H54 (cell line): ENCODE measurements at regions not wholly inside any gene's neighbourhood (a gene's known extent, or its start where the extent isn't known, plus 50 kb on each side); places are given as distances from the start of the nearest gene placed in this dataset.

Source experiments
- DNase-seq: peaks from one replicate; pipeline ENCODE4 v3.0.0; 2011; ENCODE audit warnings: low spot score, mixed read lengths; ENCODE audit not compliant: insufficient read length
- FAIRE-seq: peaks from 3 replicates; lab custom pipeline; 2011; peaks lifted over from hg19 to GRCh38; lab: Jason Lieb, UNC
- POLR2A ChIP-seq: IDR thresholded peaks from 2 replicates; pipeline ENCODE4 v1.6.1; 2011; ENCODE audit warnings: low read depth, mild to moderate bottlenecking, low read length

DNA sequence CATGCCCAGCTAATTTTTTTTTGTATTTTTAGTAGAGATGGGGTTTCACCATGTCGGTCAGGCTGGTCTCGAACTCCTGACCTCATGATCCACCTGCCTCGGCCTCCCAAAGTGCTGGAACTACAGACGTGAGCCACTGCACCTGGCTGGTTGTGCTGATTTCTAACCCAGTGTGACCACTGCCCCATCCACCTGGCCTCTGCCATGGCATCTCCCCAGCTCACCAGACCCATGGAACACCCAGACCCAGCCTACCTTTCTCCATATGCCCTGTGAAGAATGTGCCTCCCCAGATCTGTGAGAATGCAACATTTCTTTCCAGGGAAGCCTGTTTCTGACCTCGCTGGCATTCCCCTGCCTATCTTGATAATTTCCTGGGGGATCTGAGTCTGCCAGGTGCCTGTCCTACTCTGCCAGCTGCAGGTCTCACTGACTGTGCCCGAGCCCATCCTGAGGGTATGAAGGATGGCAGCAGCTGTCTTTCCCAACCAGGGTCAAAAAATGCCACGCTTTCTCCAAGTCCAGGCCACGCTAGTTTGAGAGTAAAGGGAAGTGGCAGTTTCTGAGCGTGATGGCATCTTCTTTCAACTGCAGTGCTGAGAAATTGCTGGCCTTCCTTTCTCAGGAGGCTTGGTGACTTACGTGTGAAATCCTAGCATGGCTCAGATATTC lies 324.4 kb upstream of the ZNF32 start:
- FAIRE-seq (no peak), DNase-seq (no peak)

GRCh38 chr10:43971981-43972380 lies 323.3 kb upstream of the ZNF32 start:
- no peak for FAIRE-seq
- DNase-seq = no peak
- no peak for TF ChIP-seq POLR2A

More for the DNA sequence above, 324.4 kb upstream of the ZNF32 start:
- no peak for TF ChIP-seq POLR2A

DNA sequence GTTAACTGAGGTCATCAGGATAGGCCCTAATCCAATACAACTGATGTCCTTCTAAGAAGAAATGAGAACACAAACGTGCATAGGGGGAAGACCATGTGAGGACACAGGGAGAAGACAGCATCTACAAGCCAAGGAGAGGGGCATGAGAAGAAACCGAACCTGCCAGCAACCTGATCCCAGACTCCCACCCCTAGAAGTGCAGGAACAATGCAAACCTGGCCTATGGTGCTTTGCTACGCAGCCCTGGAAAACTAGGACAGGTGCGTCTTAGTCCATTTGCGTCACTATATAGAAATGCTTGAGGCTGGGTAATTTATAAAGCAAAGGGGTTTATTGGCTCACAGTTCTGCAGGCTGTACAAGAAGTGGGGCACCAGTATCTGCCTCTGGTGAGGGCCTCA lies 322.6 kb upstream of the ZNF32 start:
- no peak for FAIRE-seq
- DNase-seq = no peak
- TF ChIP-seq POLR2A = no peak

DNA sequence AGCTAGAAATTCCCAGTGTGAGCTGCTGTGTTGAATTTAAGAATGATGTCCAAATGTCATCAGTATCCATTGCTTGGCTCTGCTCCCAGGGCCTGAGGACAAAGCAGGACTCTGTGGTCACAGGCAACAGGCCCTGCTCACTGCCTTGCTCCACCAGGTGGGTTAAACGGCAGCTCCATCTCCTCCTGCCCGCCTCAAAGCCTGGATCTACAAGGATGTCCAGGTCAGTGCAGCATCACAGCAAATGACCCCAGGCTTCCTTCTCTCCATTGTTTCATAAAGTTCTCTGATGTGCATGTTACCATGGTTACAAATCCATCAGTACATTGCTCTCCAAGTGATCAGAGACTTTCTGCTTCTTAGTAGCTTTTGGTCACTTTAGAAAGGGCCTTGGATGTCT lies 322.0 kb upstream of the ZNF32 start:
- FAIRE-seq (no peak), DNase-seq (no peak)
- no peak for TF ChIP-seq POLR2A

DNA sequence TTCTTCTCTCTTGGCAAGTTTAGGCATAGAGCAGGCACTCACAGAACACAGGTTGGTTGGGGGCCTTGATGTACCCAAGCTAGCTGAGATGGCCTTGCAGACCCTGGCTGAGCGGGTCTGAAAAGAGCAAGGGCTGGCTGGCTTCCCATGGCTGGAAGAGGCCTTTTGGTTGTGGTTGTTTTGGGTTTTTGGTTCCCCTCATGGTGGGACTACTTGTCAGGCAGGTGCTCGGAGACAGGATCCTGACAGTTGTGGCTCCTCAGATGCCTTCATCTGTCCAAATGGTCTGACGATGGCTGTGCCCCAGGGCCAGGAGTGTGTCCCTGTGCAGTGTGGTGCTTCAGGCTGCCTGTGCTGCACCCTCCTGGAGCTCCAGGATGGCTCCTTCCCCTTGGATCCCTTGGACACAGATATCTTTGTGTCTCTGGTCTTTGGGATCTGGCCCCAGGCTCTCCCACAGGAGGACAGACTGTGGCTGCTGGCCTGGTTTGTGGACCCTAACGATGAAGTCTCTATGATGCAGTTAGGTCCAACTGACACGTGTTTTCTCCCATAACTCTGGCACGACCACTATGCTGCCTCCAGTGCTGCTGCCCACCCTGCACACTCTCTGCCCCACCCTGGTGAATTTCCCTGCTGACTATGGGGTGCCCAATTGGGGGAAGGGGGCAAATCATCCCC lies 321.5 kb upstream of the ZNF32 start:
- DNase-seq = no peak
- TF ChIP-seq POLR2A = no peak
- FAIRE-seq = no peak

GRCh38 chr10:43969506-43969905 lies 320.8 kb upstream of the ZNF32 start:
- FAIRE-seq = no peak
- no peak for DNase-seq
- TF ChIP-seq POLR2A = no peak

GRCh38 chr10:43968961-43969360 lies 320.3 kb upstream of the ZNF32 start:
- DNase-seq = no peak
- FAIRE-seq = no peak
- TF ChIP-seq POLR2A = no peak

DNA sequence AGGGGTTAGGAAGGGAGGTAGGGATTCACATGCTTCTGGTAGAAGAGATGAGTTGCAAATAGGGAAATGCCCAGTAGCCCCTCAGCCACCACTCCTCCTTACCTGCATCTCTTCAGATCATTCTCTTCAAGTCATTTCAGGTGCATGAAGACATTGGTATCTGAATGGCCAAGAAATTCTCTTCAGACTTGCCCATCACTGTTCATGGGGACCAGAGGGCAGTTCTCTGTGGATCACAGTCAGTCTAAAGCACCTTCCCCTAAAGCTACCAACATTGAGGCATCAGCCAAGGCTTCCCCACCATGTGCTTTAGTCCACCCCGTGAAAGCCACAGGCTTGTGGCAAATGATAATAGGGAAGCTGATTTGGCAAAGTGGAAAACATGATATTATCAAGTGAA lies 319.4 kb upstream of the ZNF32 start:
- TF ChIP-seq POLR2A = no peak
- FAIRE-seq = no peak
- DNase-seq = no peak

GRCh38 chr10:43966571-43966965 lies 317.9 kb upstream of the ZNF32 start:
- FAIRE-seq (no peak), DNase-seq (no peak)
- no peak for TF ChIP-seq POLR2A

DNA sequence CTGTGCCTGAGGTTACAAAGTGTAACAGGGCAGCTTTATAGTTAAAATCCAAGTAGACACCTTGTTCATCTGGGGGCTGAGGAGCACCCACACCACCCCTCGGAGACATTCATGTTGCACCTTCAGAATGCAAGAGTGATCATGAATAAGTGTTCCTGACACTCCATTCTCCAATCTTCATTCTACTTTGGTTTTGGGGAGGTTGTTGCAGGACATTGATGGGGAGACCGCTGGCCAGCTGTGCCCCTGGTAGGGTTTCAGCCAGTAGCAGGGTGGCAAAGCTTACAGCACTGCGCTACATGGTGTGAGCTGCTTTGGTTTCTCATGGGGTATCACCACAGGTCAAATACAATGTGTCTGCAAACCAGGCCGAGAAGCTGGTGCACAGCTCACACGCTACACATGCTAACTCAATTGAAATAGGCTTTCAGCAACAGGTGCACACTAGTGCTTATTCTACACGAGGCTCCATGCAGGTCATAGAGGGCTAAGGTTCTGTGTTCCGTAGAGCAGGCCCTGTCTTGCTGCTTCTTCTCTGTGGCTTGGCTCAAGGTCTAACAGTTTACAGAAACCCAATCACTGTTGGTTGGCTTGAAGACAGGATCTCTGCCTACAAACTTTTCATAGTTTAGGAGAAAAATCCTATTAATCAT lies 317.4 kb upstream of the ZNF32 start:
- no peak for TF ChIP-seq POLR2A
- no peak for FAIRE-seq
- DNase-seq = no peak

DNA sequence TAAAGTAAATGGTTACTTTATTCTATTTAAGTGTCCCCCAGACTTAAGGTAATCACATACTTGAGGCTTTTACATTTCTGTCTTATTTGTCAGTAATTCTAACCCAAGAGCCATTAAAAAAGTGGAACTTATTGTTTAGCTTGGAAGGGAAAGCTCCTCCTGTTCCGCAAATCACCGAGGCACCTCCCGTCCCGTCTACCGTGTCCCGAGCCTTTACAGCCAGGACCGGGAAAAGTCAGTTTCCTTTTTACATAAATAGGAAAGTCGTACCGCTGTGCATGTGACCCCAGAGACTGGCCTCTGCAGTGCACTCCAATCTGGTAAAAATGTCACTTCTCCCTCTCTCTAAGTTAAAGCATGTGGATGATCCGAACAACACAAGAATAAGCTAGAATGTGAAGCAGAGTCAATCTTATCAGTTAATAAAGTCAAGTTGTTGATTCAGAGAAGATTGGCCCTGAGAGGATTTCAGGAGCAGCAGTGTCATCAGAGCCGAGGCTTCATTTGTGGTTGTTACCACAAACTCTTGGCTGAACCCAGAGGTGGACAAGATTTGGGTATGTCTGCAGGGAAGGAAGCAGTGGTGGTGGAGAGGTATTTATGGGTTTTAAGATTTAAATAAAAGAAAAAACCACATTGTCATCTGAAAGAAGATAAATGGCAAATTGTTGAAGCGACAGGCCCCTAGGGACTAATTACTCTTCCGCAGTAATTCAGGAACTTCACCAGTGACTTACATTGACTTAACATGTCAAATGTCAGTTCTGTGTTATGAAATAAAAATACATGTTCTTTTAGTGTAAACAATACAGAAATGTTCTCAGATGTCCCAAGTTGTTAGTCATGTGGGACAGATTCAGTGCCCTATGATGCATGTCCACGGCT lies 316.6 kb upstream of the ZNF32 start:
- DNase-seq = no peak
- no peak for FAIRE-seq
- TF ChIP-seq POLR2A = no peak

DNA sequence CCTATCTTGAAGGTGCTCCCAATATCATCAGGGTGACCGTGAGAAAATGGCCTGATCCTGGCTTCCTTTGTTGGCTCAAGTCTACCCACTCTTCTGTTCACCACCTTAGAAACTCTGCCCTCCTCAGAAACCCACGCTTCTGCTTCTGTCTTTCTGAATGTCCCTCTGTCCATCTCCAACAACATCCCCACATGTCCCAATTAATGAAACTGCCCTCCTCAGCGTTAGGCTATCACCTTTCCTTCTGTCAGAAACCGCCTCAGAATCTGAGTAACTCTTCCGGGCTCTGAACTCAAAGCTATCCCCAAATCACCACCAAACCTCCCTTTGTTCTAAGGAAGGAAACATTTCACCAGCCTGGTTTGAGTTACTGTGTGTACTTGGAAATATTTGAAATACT lies 315.8 kb upstream of the ZNF32 start:
- FAIRE-seq = no peak
- no peak for TF ChIP-seq POLR2A

GRCh38 chr10:43963793-43964425 lies 315.2 kb upstream of the ZNF32 start:
- FAIRE-seq (no peak), DNase-seq (no peak)
- no peak for TF ChIP-seq POLR2A

More for the DNA sequence above, 315.8 kb upstream of the ZNF32 start:
- DNase-seq = no peak
